ENCODE measurements at regions not wholly inside any gene's neighbourhood (a gene's known extent, or its start where the extent isn't known, plus 50 kb on each side); places are given as distances from the start of the nearest gene placed in this dataset.
"Not testable (repeated sequence)": the region's sequence is repeated elsewhere in the genome, so short reads cannot be mapped to it uniquely, and the experiment has no call there.

DNA sequence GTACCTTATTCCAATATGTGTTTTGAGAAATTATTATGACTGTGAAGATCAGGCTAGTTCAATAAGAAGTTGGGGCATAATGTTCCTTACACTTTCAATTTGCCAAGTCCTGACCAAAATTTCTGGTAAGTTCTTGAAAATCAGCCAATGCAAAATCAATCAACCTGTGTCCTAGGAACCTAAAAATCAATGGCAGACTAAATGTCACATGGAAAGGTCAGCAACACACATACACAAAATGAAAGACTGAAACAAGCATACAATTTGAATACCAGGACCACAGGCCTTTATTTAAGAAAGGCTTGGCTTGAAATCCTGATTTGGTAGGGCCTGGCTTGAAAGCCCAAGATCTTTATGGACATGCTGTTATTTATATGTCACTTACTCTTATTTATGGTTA lies 155.5 kb upstream of the ZKSCAN2 start:
- H3K36me3 Mint-ChIP-seq = no peaks in the 10 kb centered on the region
- no peaks in the 10 kb centered on the region for H3K4me1 Mint-ChIP-seq
- no peaks in the 10 kb centered on the region for H3K9me3 Mint-ChIP-seq
- H3K4me3 Mint-ChIP-seq = no peak overlapping the region
- H3K27ac Mint-ChIP-seq = no peak overlapping the region
- DNase-seq (no peak), ATAC-seq (ENCODE audit: low read depth in 2 of 2) (no peak)
- peaks cover 0 to 6% (median 0%) of the 10 kb centered on the region in 3 donors for H3K27me3 Mint-ChIP-seq

DNA sequence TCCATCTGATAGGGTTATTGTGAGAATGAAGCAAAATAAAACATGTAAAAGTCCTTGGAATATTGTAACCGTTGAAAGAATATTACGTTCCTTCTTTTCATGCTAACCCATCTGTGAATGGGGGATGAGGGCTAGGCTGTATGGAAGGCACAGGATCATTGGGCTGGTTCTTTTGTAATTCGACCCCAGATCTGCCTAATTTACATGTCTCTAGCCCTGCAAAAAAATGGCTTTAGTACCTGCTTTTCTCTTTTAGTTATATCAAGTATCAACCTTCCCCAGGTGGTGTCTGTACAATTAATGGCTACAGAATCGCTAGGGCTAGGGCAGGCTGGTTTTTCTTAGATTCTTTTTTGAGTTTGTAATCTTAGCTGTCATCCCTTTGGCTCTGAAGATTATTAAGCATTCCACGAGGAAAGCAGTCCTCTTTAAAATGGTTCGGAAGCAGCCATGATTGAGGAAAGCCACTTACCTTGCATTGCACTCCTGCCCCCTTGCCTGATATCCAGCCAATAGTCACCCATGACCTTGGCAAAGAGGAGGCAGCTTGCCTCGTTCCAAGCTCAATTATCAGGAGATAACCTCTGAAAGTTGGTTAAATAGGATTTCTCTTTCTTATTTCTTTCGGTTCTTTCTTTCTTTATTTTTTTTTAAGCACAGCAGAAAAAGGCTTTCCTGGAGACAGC lies 153.9 kb upstream of the ZKSCAN2 start:
- Mint-ChIP-seq H3K4me1 (no peaks in the 10 kb centered on the region), H3K27ac (no peak overlapping the region), H3K36me3 (no peaks in the 10 kb centered on the region), H3K9me3 (no peaks in the 10 kb centered on the region), H3K27me3 (peaks cover 0 to 6% (median 0%) of the 10 kb centered on the region in 3 donors), H3K4me3 (no peak overlapping the region)
- ATAC-seq (ENCODE audit: low read depth in 2 of 2) (no peak), DNase-seq (no peak)

- Mint-ChIP-seq H3K27me3 (peaks cover 5 to 22% (median 14%) of the 10 kb centered on the region in 3 donors), H3K4me1 (no peaks in the 10 kb centered on the region), H3K4me3 (no peak overlapping the region), H3K27ac (no peak overlapping the region), H3K36me3 (no peaks in the 10 kb centered on the region), H3K9me3 (peaks cover 4 to 29% (median 11%) of the 10 kb centered on the region in 7 donors)
- DNase-seq = no peak
- ATAC-seq (ENCODE audit: low read depth in 2 of 2) = no peak
These were observed 146.2 kb upstream of the ZKSCAN2 start for GRCh38 chr16:25403852-25404251.

- Mint-ChIP-seq H3K27ac (no peak overlapping the region), H3K4me1 (no peaks in the 10 kb centered on the region), H3K9me3 (peaks cover 8 to 47% (median 24%) of the 10 kb centered on the region in 7 donors), H3K4me3 (no peak overlapping the region), H3K36me3 (peaks cover 5 to 7% of the 10 kb centered on the region in 2 donors), H3K27me3 (peaks cover 8 to 24% (median 10%) of the 10 kb centered on the region in 3 donors)
- ATAC-seq (ENCODE audit: low read depth in 2 of 2) (no peak), DNase-seq (no peak)
These were observed 137.9 kb upstream of the ZKSCAN2 start for GRCh38 chr16:25395528-25395927.

DNA sequence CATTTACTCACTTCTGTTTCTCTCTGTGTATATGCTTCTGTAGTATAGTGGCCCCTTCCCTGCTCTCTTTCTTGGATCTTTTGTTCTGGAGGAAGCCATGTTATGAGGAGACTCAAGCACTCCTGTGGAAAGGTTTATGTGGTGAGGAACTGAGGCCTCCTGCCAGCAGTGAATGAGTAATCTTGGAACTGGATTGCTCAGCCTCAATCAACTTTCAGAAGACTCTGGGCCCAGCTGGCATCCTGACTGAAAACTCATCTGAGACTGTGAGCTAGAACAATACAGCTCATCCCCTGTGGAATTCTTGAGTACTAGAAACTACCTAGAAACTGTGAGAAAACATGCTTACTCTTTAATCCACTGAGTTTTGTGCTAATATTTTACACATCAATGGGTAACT lies 133.1 kb upstream of the ZKSCAN2 start:
- H3K9me3 Mint-ChIP-seq = peaks cover under 1 to 19% (median 7%) of the 10 kb centered on the region in 7 donors
- no peaks in the 10 kb centered on the region for H3K4me1 Mint-ChIP-seq
- no peak for DNase-seq
- ATAC-seq (ENCODE audit: low read depth in 2 of 2) = no peak
- no peak overlapping the region for H3K27ac Mint-ChIP-seq
- peaks cover 0 to 3% of the 10 kb centered on the region in 2 donors for H3K36me3 Mint-ChIP-seq
- H3K4me3 Mint-ChIP-seq = no peak overlapping the region
- H3K27me3 Mint-ChIP-seq = peaks cover 10 to 27% (median 17%) of the 10 kb centered on the region in 3 donors

- Mint-ChIP-seq H3K27ac (no peak overlapping the region), H3K9me3 (peaks cover 0 to 12% (median 2%) of the 10 kb centered on the region in 7 donors), H3K4me3 (no peak overlapping the region), H3K4me1 (no peaks in the 10 kb centered on the region), H3K27me3 (peaks cover 0 to 25% (median 20%) of the 10 kb centered on the region in 3 donors), H3K36me3 (no peaks in the 10 kb centered on the region)
- ATAC-seq (ENCODE audit: low read depth in 2 of 2) = no peak
- no peak for DNase-seq
These were observed 116.9 kb upstream of the ZKSCAN2 start for GRCh38 chr16:25374556-25374955.

DNA sequence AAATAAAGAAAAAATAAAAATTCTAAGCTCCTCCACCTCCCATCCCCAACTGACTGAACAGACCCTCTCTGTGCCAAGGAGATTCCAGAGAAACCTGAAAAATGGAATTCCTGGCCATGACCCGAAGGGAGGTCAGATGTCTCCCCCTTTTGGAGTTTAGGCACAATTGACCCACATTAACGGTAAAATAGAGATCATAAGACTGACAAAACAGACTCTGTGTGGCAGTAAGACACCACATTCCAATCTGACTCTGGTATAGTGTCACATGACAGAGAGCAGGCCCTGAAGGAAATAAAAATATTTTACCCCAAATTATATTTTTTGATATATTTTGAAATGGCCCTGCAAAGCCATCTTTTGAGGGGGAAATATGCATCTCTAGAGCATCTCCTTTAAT lies 115.1 kb upstream of the ZKSCAN2 start:
- Mint-ChIP-seq H3K4me1 (no peaks in the 10 kb centered on the region), H3K27ac (no peak overlapping the region), H3K36me3 (peaks cover 0 to 7% of the 10 kb centered on the region in 2 donors), H3K27me3 (peaks cover 11 to 23% (median 14%) of the 10 kb centered on the region in 3 donors), H3K9me3 (peaks cover 0 to 14% (median 2%) of the 10 kb centered on the region in 7 donors), H3K4me3 (no peak overlapping the region)
- ATAC-seq (ENCODE audit: low read depth in 2 of 2) (no peak), DNase-seq (no peak)

DNA sequence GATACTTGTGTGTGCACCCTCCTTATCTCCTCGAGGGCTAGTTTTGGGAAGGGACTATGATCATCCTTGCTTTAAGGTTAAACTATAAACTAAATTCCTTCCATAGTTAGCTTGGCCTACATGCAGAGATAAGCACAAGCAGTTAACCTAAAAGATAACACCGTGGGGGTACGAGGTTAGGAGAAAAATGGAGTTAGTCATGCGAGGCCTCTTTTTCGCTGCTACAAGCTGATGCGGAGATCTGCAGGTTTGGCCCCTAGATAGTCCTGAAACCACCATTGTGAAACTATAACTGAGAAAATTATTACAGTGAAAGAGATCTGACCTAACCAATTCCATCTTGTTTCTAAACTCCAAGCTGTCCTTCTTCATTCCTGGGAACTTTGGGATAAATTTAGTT lies 113.7 kb upstream of the ZKSCAN2 start:
- DNase-seq (no peak), ATAC-seq (ENCODE audit: low read depth in 2 of 2) (no peak)
- Mint-ChIP-seq H3K36me3 (peaks cover 0 to 7% of the 10 kb centered on the region in 2 donors), H3K4me3 (no peak overlapping the region), H3K9me3 (peaks cover 0 to 14% (median 2%) of the 10 kb centered on the region in 7 donors), H3K27ac (no peak overlapping the region), H3K4me1 (peaks cover 0 to 1% (median 0%) of the 10 kb centered on the region in 3 donors), H3K27me3 (peaks cover 11 to 22% (median 13%) of the 10 kb centered on the region in 3 donors)

DNA sequence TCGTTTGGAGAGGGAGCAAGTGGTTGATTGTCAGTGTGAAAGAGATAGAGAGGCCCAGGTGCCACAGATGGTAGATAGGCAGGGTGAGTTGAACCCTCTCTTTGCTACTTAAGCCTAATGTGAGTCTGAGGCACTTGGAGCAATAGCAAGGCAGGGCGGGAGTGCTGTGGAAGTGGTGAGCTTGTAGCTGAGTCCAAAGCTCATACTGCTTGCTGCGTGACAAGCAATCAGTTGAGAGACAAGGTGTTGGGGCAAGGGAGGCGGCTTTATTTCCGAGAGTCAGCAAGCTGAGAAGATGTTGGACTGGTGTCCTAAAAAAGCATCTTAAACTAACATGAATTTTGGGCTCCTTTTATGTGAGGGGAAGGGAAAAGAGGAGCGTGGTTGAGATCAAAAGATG lies 112.9 kb upstream of the ZKSCAN2 start:
- peaks cover 9 to 22% (median 11%) of the 10 kb centered on the region in 3 donors for H3K27me3 Mint-ChIP-seq
- peaks cover 0 to 4% (median 0%) of the 10 kb centered on the region in 3 donors for H3K4me1 Mint-ChIP-seq

DNA sequence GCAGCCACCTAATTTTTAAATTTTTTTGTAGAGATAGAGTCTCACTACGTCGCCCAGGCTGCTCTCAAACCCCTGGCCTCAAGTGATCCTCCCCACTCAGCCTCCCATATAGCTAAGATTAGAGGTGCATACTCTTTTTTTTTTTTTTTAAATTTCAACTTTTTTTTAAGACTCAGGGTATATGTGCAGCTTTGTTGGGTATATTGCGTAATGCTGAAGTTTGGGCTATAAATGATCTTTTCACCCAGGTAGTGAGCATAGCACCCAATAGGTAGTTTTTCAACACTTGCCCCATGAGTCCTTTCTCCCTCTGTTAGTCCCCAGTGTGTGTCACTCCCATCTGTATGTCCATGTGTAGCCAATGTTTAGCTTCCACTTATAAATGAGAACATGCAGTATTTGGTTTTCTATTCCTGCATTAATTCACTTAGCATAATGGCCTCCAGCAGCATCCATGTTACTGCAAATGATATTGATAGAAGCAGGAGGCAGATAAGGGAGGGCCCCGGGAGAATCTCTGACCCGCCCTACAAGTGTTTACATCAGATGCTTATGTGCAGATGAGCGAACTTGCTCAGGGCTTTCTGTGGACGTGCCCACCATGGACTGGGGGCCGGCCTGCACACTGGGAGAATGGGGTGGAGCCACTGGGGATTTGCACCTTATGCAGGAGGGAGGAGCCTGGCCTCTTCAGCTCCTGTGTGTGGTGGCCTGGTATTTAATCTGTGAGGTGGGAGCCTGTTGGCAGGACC lies 110.3 kb upstream of the ZKSCAN2 start:
- Mint-ChIP-seq H3K4me1 (peaks cover 0 to 4% (median 0%) of the 10 kb centered on the region in 3 donors), H3K36me3 (peaks cover 0 to 7% of the 10 kb centered on the region in 2 donors), H3K9me3 (peaks cover 0 to 14% (median 0%) of the 10 kb centered on the region in 7 donors), H3K27ac (peak overlapping the region in 1 of 6 donors; percentile 21), H3K27me3 (peaks cover 5 to 21% (median 19%) of the 10 kb centered on the region in 3 donors), H3K4me3 (no peak overlapping the region)
- DNase-seq (no peak), ATAC-seq (ENCODE audit: low read depth in 2 of 2) (no peak)

More for the DNA sequence above, 112.9 kb upstream of the ZKSCAN2 start:
- Mint-ChIP-seq H3K4me3 (no peak overlapping the region), H3K9me3 (peaks cover 0 to 14% (median 0%) of the 10 kb centered on the region in 7 donors), H3K27ac (no peak overlapping the region), H3K36me3 (peaks cover 0 to 7% of the 10 kb centered on the region in 2 donors)
- ATAC-seq (ENCODE audit: low read depth in 2 of 2) (no peak), DNase-seq (no peak)

DNA sequence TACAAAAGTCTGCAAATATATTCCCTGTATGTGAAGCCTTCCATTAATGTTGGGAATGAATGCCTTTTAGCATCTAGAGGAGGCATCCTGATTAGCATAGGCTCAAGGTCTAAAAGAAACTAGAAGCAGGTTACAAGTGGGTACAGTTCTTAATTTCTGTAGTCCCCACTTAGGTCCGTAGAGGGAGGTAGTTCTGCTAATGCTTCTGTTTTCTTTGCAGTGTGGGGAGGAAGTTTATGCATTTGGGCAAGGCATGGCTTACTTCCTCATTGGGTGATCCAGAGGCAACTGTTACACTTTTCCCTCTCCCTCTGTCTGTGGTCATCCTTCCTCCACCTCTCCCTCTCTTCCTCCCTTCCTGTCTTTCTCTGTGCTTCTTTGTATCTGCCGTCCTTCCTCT lies 108.4 kb upstream of the ZKSCAN2 start:
- ATAC-seq (ENCODE audit: low read depth in 2 of 2) (no peak), DNase-seq (no peak)
- H3K4me3 Mint-ChIP-seq = peak overlapping the region in 1 of 8 donors; percentile 44
- H3K9me3 Mint-ChIP-seq = peaks cover 0 to 14% (median 0%) of the 10 kb centered on the region in 7 donors
- H3K27me3 Mint-ChIP-seq = peaks cover 5 to 25% (median 21%) of the 10 kb centered on the region in 3 donors
- H3K27ac Mint-ChIP-seq = no peak overlapping the region
- peaks cover 0 to 7% of the 10 kb centered on the region in 2 donors for H3K36me3 Mint-ChIP-seq
- peaks cover 0 to 4% (median 0%) of the 10 kb centered on the region in 3 donors for H3K4me1 Mint-ChIP-seq

- ATAC-seq (ENCODE audit: low read depth in 2 of 2); H3K36me3 Mint-ChIP-seq; DNase-seq; H3K4me1 Mint-ChIP-seq; H3K9me3 Mint-ChIP-seq; H3K27ac Mint-ChIP-seq; H3K4me3 Mint-ChIP-seq: not testable (repeated sequence)
- peaks cover 0 to 13% (median 8%) of the 10 kb centered on the region in 3 donors for H3K27me3 Mint-ChIP-seq
These were observed 101.9 kb upstream of the ZKSCAN2 start for GRCh38 chr16:25359516-25359915.

- H3K4me1 Mint-ChIP-seq = no peaks in the 10 kb centered on the region
- H3K27me3 Mint-ChIP-seq = peaks cover 18 to 42% (median 32%) of the 10 kb centered on the region in 3 donors
- no peak overlapping the region for H3K4me3 Mint-ChIP-seq
- ATAC-seq (ENCODE audit: low read depth in 2 of 2) (no peak), DNase-seq (no peak)
- no peak overlapping the region for H3K27ac Mint-ChIP-seq
- H3K9me3 Mint-ChIP-seq = peaks cover 4 to 17% (median 5%) of the 10 kb centered on the region in 7 donors
- peaks cover 0 to 8% of the 10 kb centered on the region in 2 donors for H3K36me3 Mint-ChIP-seq
These were observed 86.4 kb upstream of the ZKSCAN2 start for GRCh38 chr16:25344006-25344405.
